LNCaP clone FGC (cell line): ENCODE measurements at regions not wholly inside any gene's neighbourhood (a gene's known extent, or its start where the extent isn't known, plus 50 kb on each side); places are given as distances from the start of the nearest gene placed in this dataset.

Experiments
- DNase-seq: peaks from one replicate; pipeline ENCODE4 v3.0.0-alpha.2; 2011; ENCODE audit warnings: low read depth
- H3K4me3 ChIP-seq: 2 replicates; pipeline ENCODE4 v1.5.1; 2011; ENCODE audit warnings: mild to moderate bottlenecking, low read depth, low read length, control low read depth
- TF ChIP-seq, protein P1 (sequence below): IDR thresholded peaks from 2 replicates; pipeline ENCODE4 v1.5.1; 2012; ENCODE audit warnings: mild to moderate bottlenecking; ENCODE audit not compliant: control insufficient read depth, insufficient read depth; ENCODE audit errors: extremely low read depth

DNA sequence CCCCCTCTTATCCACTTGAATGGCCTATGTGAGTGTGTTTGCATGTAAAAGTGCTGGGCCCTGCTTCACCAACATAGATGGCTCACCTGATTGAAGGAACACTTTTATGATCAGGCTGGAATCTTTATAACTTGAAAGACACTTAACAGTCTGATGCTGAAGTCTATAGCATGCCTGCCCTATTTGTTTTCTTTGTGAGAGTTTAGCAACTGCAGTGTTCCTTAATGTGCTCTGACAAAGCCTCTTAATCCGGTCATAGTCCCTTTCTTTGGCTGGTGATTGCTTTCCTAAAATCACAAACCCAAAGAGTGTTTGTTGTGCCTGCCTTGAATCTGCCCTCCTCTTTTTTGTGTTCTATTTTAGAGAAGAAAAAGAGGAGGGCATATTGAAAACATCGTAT is 1382.8 kb upstream of the CELF4 start:
- DNase-seq = no peak
- H3K4me3 ChIP-seq = no peak overlapping the region
- TF ChIP-seq, protein P1, sequence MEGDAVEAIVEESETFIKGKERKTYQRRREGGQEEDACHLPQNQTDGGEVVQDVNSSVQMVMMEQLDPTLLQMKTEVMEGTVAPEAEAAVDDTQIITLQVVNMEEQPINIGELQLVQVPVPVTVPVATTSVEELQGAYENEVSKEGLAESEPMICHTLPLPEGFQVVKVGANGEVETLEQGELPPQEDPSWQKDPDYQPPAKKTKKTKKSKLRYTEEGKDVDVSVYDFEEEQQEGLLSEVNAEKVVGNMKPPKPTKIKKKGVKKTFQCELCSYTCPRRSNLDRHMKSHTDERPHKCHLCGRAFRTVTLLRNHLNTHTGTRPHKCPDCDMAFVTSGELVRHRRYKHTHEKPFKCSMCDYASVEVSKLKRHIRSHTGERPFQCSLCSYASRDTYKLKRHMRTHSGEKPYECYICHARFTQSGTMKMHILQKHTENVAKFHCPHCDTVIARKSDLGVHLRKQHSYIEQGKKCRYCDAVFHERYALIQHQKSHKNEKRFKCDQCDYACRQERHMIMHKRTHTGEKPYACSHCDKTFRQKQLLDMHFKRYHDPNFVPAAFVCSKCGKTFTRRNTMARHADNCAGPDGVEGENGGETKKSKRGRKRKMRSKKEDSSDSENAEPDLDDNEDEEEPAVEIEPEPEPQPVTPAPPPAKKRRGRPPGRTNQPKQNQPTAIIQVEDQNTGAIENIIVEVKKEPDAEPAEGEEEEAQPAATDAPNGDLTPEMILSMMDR = no peak

DNA sequence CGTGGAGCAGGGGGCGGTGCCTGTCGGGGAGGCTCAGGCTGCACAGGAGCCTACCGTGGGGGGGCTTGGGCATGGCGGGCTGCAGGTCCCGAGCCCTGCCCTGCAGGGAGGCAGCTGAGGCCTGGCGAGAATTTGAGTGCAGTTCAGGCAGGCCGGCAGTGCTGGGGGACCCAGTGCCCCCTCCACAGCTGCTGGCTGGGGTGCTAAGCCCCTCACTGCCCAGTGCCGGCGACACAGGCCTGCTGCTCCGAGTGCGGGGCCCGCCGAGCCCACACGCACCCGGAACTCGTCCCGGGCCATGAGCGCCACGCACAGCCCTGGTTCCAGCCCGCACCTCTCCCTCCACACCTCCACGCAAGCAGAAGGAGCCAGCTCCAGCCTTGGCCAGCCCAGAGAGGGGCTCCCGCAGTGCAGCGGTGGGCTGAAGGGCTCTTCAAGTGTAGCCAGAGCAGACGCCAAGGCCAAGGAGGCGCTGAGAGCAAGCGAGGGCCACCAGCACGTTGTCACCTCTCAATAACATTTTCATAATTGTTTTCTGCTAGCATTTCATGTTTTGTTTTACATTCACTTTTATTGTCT is 1378.9 kb upstream of the CELF4 start:
- DNase-seq = no peak
- TF ChIP-seq, protein P1 = no peak
- H3K4me3 ChIP-seq = no peak overlapping the region

DNA sequence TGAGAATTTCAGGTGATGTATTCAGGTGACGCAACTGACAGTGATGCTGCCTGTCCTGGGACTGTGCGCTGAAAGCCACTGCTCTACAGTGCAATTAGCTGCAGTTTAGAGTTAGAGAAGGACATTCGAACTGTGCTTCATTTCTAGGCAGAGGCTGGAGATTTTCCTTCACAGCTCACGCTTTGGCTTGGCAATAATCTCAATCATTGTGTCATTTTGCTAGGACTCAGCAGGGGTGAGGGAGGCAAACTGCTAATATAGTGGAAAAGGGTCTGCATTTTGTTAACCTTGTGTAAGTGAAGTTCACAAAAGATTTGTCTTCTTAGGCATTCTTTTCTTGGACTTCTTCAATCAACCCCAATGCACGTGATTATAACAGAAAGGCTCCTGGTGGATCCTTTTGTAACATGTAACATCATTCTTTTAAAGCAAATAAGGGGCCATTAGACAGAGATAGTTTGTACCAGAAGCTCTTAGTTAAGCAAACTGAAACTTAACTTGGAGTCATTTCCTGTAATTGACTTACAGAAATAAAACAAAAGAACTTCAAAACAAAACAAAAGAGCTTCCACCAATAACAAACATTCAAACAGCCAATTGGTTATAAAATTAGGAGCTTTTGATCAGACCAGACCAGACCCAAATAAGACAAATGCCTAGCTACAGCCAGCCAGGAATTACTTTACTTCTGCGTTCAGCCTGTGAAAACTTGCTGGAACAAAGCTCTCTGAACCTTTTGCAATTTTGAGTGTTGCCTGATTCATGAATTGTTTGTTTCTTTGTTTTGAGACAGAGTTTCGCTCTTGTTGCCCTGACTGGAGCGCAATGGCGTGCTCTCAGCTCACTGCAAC is 1376.3 kb upstream of the CELF4 start:
- DNase-seq = no peak
- TF ChIP-seq, protein P1 = no peak
- no peak overlapping the region for H3K4me3 ChIP-seq

- no peak for DNase-seq
- no peak overlapping the region for H3K4me3 ChIP-seq
- TF ChIP-seq, protein P1 = no peak
Measured at GRCh38 chr18:38940863-38941531, 1375.4 kb upstream of the CELF4 start.

DNA sequence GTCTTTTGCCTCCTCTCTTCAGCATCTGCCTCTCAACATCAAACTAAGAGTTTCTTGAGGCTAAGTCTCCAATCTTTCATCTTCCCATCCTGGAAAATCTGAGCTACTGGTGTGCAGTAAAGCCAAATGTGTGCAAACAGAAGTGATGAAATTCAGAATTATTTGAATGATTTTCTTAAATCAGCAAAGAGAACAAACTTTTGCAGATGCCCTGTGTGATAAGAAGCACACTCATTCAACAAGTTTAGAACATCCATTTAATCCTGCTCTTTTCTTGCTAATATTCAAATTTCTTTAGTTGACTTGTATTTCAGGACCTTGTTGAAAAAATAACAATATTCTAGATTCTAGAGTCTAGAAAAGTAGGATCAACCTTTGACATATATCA is 1374.9 kb upstream of the CELF4 start:
- TF ChIP-seq, protein P1 = no peak
- H3K4me3 ChIP-seq = no peak overlapping the region
- no peak for DNase-seq

DNA sequence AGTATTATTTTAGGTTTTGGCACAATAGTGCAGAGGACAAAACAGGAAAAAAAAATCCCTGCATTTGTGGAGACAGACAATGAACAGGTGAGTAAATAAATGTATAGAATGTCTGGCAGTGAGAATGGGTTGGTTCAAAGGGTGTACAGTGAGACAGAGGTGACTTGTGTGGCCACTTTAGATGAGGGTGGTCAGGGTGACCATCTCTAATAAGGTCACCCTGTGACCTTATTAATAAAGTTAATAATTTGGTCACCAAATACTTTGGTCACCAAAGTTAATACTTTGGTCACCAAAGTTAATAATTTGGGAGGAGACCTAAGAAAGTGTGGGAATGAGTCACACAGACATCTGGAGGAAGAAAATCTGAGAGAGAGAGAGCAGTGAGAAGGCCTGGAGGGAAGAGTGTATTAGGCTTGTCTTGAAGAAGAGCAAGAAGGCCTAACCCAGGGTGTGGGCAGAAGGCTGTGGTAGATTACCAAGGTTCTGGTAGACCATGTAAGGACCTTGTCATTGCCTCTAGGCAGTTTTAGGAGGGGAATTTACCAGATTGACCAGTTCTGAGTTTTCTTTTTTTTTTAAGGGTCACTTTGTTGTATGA is 1368.4 kb upstream of the CELF4 start:
- TF ChIP-seq, protein P1 = no peak
- H3K4me3 ChIP-seq = no peak overlapping the region
- DNase-seq = no peak
